ENCODE measurements at regions not wholly inside any gene's neighbourhood (a gene's known extent, or its start where the extent isn't known, plus 50 kb on each side); places are given as distances from the start of the nearest gene placed in this dataset.
A peak's percentile ranks its signal among the peaks of the same experiment; 100 is the strongest.

- CTCF ChIA-PET, result interaction anchor here (0.8 to 18.6 kb wide), 6 partner anchors 10 to 1040 kb away, joined by 3 to 344 read pairs (median 6); no protein-coding TSS in a partner anchor
- Histone ChIP-seq H3K4me3 (ENCODE audit: low read depth in 2 of 2, low read length in 1 of 2) (no peak overlapping the region), H3K27me3 (ENCODE audit: insufficient read depth) (no peaks in the 10 kb centered on the region), H4K20me1 (ENCODE audit: insufficient read depth) (no peaks in the 10 kb centered on the region), H3K4me1 (ENCODE audit: control insufficient read depth in 1 of 2, insufficient read depth in 2 of 2, low read depth in 1 of 2, low read length in 1 of 2) (peaks cover 2 to 4% of the 10 kb centered on the region in 2 experiments; a peak in 3 of 4 replicates), H3F3A (replicated peaks; ENCODE audit: insufficient read depth) (no peaks in the 10 kb centered on the region), H3K9ac (no peak overlapping the region), H3K4me2 (no peak overlapping the region), H3K79me2 (ENCODE audit: insufficient read depth) (no peaks in the 10 kb centered on the region), H3K9me2 (no peaks in the 10 kb centered on the region), H3K36me3 (replicated peaks in 1 of 2; ENCODE audit: control insufficient read depth in 1 of 2, insufficient read depth in 2 of 2, low read length in 1 of 2) (no peaks in the 10 kb centered on the region), H3K9me3 (no peaks in the 10 kb centered on the region), H2AFZ (ENCODE audit: low read depth) (peak overlapping the region; percentile 1; the same call in 1 of the 2 replicates), H3K27ac (ENCODE audit: low read depth in 2 of 2, low read length in 1 of 2) (no peak overlapping the region)
- POLR2A ChIA-PET, result no interaction called here
- TF ChIP-seq ZBTB33 (IDR thresholded peaks at IDR 0.05; ENCODE audit: borderline replicate concordance, low read depth) (no peak), FOSL2 (IDR thresholded peaks at IDR 0.05; ENCODE audit: borderline replicate concordance, low read depth) (no peak), RCOR1 (IDR thresholded peaks at IDR 0.05; ENCODE audit: low read length) (no peak), MAX (IDR thresholded peaks at IDR 0.05; ENCODE audit: low read depth) (no peak), POLR2AphosphoS5 (IDR thresholded peaks at IDR 0.05; ENCODE audit: low read depth, low read length) (no peak), MEF2A (IDR thresholded peaks at IDR 0.05; ENCODE audit: borderline replicate concordance, low read depth) (no peak), RFX5 (IDR thresholded peaks at IDR 0.05; ENCODE audit: low read length) (no peak), TAF1 (IDR thresholded peaks at IDR 0.05; ENCODE audit: borderline replicate concordance, low read depth, low read length) (no peak), TCF12 (IDR thresholded peaks at IDR 0.05) (no peak)
- no peak for DNase-seq
- WGBS (ENCODE audit: low lambda C conversion rate), result 54% methylated on average over 1 of the region's 1 CpG
Measured at GRCh38 chr7:94286111-94286510, 108.6 kb upstream of the COL1A2 start.

GRCh38 chr7:94288096-94288495 is 106.6 kb upstream of the COL1A2 start:
- H3F3A ChIP-seq (replicated peaks; ENCODE audit: insufficient read depth), result no peaks in the 10 kb centered on the region
- WGBS (ENCODE audit: low lambda C conversion rate), result 64% methylated on average over 1 of the region's 1 CpG
- ChIA-PET CTCF (interaction anchor here (1.0 to 18.6 kb wide), 16 partner anchors 9 to 1406 kb away, joined by 3 to 344 read pairs (median 14); partner anchors contain the start of genes COL1A2 and SGCE), POLR2A (no interaction called here)
- no peak overlapping the region for H3K27ac ChIP-seq (ENCODE audit: low read depth in 2 of 2, low read length in 1 of 2)
- H2AFZ ChIP-seq (ENCODE audit: low read depth), result no peak overlapping the region
- TF ChIP-seq RCOR1 (IDR thresholded peaks at IDR 0.05; ENCODE audit: low read length) (no peak), FOXJ3 (CRISPR knock-in tag; IDR thresholded peaks at IDR 0.05) (no peak), RFX5 (IDR thresholded peaks at IDR 0.05; ENCODE audit: low read length) (no peak), MEF2A (IDR thresholded peaks at IDR 0.05; ENCODE audit: borderline replicate concordance, low read depth) (no peak), MXI1 (IDR thresholded peaks at IDR 0.05; ENCODE audit: low read depth, low read length) (no peak), ELF1 (IDR thresholded peaks at IDR 0.05) (no peak)
- no peak overlapping the region for H3K4me2 ChIP-seq
- no peaks in the 10 kb centered on the region for H3K9me3 ChIP-seq
- H4K20me1 ChIP-seq (ENCODE audit: insufficient read depth), result no peaks in the 10 kb centered on the region
- peaks cover 2 to 4% of the 10 kb centered on the region in 2 experiments; a peak in 2 of 4 replicates for H3K4me1 ChIP-seq (ENCODE audit: control insufficient read depth in 1 of 2, insufficient read depth in 2 of 2, low read depth in 1 of 2, low read length in 1 of 2)
- H3K79me2 ChIP-seq (ENCODE audit: insufficient read depth), result no peaks in the 10 kb centered on the region
- no peaks in the 10 kb centered on the region for H3K9me2 ChIP-seq
- DNase-seq, result no peak
- H3K4me3 ChIP-seq (ENCODE audit: low read depth in 2 of 2, low read length in 1 of 2), result no peak overlapping the region
- no peaks in the 10 kb centered on the region for H3K36me3 ChIP-seq (replicated peaks in 1 of 2; ENCODE audit: control insufficient read depth in 1 of 2, insufficient read depth in 2 of 2, low read length in 1 of 2)
- H3K9ac ChIP-seq, result no peak overlapping the region
- no peaks in the 10 kb centered on the region for H3K27me3 ChIP-seq (ENCODE audit: insufficient read depth)

All from SK-N-SH (cell line).